ENCODE measurements at regions not wholly inside any gene's neighbourhood (a gene's known extent, or its start where the extent isn't known, plus 50 kb on each side); places are given as distances from the start of the nearest gene placed in this dataset.

GRCh38 chr9:95810814-95811213, 64.7 kb upstream of the ERCC6L2 start:
- no peak overlapping the region for H3K4me2 ChIP-seq (ENCODE audit: low read depth, low read length, poor library complexity, severe bottlenecking)
- no peaks in the 10 kb centered on the region for H3K27me3 ChIP-seq (ENCODE audit: insufficient read depth, low read length, poor library complexity, severe bottlenecking)
- H3K9ac ChIP-seq (ENCODE audit: low read depth, low read length, poor library complexity, severe bottlenecking), result no peak overlapping the region
- H2AFZ ChIP-seq (ENCODE audit: low read length), result no peak overlapping the region
- H3K36me3 ChIP-seq (ENCODE audit: insufficient read depth, low read length), result no peaks in the 10 kb centered on the region
- no peaks in the 10 kb centered on the region for H3K9me2 ChIP-seq (replicated peaks; ENCODE audit: low read depth, low read length)
- TF ChIP-seq CTCF (conservative IDR thresholded peaks at IDR 0.05; ENCODE audit: low read length) (no peak), EZH2phosphoT487 (IDR thresholded peaks at IDR 0.05; ENCODE audit: borderline replicate concordance) (no peak)
- no peaks in the 10 kb centered on the region for H3F3A ChIP-seq (ENCODE audit: low read depth)
- H4K20me1 ChIP-seq (ENCODE audit: insufficient read depth, low read length, poor library complexity, severe bottlenecking), result no peaks in the 10 kb centered on the region
- H3K4me3 ChIP-seq (ENCODE audit: low read length, poor library complexity, severe bottlenecking), result no peak overlapping the region
- H3K4me1 ChIP-seq (ENCODE audit: insufficient read depth, low read length, poor library complexity, severe bottlenecking), result peaks cover 3% of the 10 kb centered on the region
- no peaks in the 10 kb centered on the region for H3K9me3 ChIP-seq (ENCODE audit: insufficient read depth, low read depth, low read length)
- H3K79me2 ChIP-seq (ENCODE audit: insufficient read depth, low read length), result no peaks in the 10 kb centered on the region

- TF ChIP-seq CTCF (conservative IDR thresholded peaks at IDR 0.05; ENCODE audit: low read length), result 0 out of 2 replicates have a peak, but pooled peaks have one; percentile 9
- no peak for TF ChIP-seq EZH2phosphoT487 (IDR thresholded peaks at IDR 0.05; ENCODE audit: borderline replicate concordance)
- H4K20me1 ChIP-seq (ENCODE audit: insufficient read depth, low read length, poor library complexity, severe bottlenecking), result no peaks in the 10 kb centered on the region
- H3K4me2 ChIP-seq (ENCODE audit: low read depth, low read length, poor library complexity, severe bottlenecking), result no peak overlapping the region
- H3K27me3 ChIP-seq (ENCODE audit: insufficient read depth, low read length, poor library complexity, severe bottlenecking), result no peaks in the 10 kb centered on the region
- H3K4me1 ChIP-seq (ENCODE audit: insufficient read depth, low read length, poor library complexity, severe bottlenecking), result peaks cover 3% of the 10 kb centered on the region
- no peak overlapping the region for H3K4me3 ChIP-seq (ENCODE audit: low read length, poor library complexity, severe bottlenecking)
- no peaks in the 10 kb centered on the region for H3K9me2 ChIP-seq (replicated peaks; ENCODE audit: low read depth, low read length)
- no peaks in the 10 kb centered on the region for H3F3A ChIP-seq (ENCODE audit: low read depth)
- H3K36me3 ChIP-seq (ENCODE audit: insufficient read depth, low read length), result no peaks in the 10 kb centered on the region
- H3K9me3 ChIP-seq (ENCODE audit: insufficient read depth, low read depth, low read length), result no peaks in the 10 kb centered on the region
- no peaks in the 10 kb centered on the region for H3K79me2 ChIP-seq (ENCODE audit: insufficient read depth, low read length)
- H2AFZ ChIP-seq (ENCODE audit: low read length), result no peak overlapping the region
- no peak overlapping the region for H3K9ac ChIP-seq (ENCODE audit: low read depth, low read length, poor library complexity, severe bottlenecking)
These were observed 65.4 kb upstream of the ERCC6L2 start for GRCh38 chr9:95810133-95810532.

GRCh38 chr9:95809686-95810085, 65.8 kb upstream of the ERCC6L2 start:
- Histone ChIP-seq H3K4me3 (ENCODE audit: low read length, poor library complexity, severe bottlenecking) (no peak overlapping the region), H3K4me1 (ENCODE audit: insufficient read depth, low read length, poor library complexity, severe bottlenecking) (peaks cover 3% of the 10 kb centered on the region), H4K20me1 (ENCODE audit: insufficient read depth, low read length, poor library complexity, severe bottlenecking) (no peaks in the 10 kb centered on the region), H3K4me2 (ENCODE audit: low read depth, low read length, poor library complexity, severe bottlenecking) (no peak overlapping the region), H3K9me2 (replicated peaks; ENCODE audit: low read depth, low read length) (no peaks in the 10 kb centered on the region), H3K36me3 (ENCODE audit: insufficient read depth, low read length) (no peaks in the 10 kb centered on the region), H3K9ac (ENCODE audit: low read depth, low read length, poor library complexity, severe bottlenecking) (no peak overlapping the region), H3K9me3 (ENCODE audit: insufficient read depth, low read depth, low read length) (no peaks in the 10 kb centered on the region), H3K79me2 (ENCODE audit: insufficient read depth, low read length) (no peaks in the 10 kb centered on the region), H3K27me3 (ENCODE audit: insufficient read depth, low read length, poor library complexity, severe bottlenecking) (no peaks in the 10 kb centered on the region), H2AFZ (ENCODE audit: low read length) (no peak overlapping the region), H3F3A (ENCODE audit: low read depth) (no peaks in the 10 kb centered on the region)
- no peak for TF ChIP-seq EZH2phosphoT487 (IDR thresholded peaks at IDR 0.05; ENCODE audit: borderline replicate concordance)
- TF ChIP-seq CTCF (conservative IDR thresholded peaks at IDR 0.05; ENCODE audit: low read length), result no peak
